ENCODE measurements at regions not wholly inside any gene's neighbourhood (a gene's known extent, or its start where the extent isn't known, plus 50 kb on each side); places are given as distances from the start of the nearest gene placed in this dataset.

DNA sequence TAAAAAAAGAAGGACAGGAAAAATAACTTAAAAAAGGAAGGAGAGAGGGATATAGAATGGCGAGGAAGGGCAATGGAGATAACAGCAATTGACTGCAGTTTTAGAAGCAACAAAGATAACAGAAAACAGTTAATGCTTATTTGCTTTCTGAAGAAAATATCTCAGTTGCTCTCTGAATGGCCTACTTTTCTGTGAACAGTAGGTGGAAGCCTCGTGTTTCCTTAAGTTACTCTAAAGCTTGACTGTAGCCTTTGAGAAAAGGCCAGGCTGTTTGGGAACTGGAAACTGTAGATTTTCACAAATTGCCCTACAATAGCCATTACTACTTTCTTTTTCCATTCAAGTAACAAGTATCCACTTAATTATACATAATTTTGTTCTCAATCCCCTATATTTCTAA, 404.5 kb downstream of the YTHDC2 start:
- DNase-seq, result no peak

DNA sequence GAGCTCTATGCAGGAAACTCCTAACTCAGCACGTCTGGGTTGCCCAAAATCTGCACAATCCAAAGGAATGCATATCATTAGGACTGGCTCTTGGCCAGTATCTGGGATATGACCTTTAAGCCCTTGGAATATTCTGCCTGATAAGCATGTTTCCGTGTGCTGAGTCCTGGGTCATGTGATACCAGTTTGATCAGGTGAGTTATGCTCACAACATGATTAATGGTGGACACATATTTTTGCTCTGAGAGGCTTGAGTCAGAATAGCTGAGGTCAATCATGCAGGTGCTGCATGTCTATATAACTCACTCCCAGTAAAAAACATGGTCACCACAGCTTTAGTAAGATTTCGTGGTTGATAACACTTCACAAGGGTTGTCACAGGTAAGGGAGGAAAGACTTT, 408.8 kb downstream of the YTHDC2 start:
- no peak for DNase-seq

DNA sequence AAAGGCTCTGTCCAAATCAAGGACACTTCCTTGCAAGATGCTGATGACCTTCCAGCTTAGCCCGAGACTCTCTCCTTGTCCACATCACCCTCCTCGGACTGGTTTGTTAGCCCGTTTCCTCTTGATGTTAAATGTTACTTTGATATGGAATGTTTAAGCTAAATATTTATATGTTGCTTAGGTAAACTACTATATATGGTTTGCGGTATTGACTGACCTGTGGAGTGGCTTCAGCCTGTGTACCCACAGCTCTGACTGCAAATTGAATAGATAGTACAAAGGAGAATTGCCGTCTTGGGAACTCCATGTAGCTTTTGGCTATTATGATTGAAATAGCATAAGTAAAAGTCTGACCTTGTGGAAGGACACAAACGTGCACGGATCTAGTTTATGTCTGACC, 422.0 kb downstream of the YTHDC2 start:
- no peak for DNase-seq

DNA sequence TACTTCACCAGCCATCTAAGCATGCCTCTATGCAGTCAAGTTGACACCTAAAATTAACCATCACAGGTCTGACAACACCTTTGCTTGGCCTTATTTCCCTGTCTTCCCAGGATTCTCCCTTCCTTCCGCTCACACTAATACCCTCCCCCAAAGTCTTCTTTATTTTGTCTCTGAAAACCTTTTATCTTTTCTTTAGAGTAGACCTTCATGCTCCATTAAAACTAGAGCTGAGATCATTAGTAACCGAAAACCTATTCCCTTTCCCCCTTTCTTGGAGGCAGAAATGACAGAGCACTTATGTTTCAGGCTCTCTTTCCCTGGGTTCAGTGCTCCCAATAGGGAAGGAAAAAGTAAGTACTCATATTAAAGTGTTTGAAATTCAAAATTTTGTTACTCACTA, 423.8 kb downstream of the YTHDC2 start:
- DNase-seq, result no peak

DNA sequence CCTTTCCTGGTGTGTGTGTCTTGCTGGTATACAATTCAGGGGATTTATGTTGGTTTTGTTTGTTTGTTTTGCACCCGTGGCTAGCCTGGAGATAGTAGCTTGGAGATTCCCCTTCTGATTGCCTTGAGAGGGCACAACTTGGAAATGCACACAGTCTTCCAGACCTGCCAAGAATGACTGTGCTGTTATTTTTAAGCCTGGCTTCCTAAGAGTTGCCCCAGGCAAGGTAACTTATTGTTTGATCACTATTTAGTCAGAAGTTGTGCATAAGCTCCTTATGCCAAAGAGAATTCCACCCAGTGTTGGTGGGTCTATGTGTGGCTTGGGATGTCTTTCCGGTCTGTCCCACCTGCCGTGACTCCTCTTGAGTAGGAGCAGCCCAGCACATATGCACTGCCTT, 421.9 kb upstream of the KCNN2 start:
- no peak for DNase-seq

DNA sequence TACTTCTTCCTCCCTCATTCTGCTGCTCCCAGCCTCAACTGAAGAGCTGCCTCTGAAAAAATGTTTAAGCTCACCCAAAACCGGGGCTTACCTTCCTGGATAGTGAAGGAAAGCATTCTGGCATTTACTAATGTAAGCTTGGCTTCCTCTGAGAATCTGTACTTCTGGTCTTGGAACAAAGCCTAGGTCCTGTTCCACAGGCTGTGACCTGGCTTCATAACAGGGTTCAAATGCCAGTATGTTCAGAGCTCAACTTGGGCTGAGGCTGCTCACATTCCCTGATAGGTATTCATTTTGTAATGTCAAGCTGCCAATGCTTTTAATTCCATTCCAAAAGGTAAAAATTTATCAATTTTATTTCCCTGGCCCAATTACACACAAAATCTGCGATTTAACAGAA, 411.7 kb upstream of the KCNN2 start:
- DNase-seq, result no peak

DNA sequence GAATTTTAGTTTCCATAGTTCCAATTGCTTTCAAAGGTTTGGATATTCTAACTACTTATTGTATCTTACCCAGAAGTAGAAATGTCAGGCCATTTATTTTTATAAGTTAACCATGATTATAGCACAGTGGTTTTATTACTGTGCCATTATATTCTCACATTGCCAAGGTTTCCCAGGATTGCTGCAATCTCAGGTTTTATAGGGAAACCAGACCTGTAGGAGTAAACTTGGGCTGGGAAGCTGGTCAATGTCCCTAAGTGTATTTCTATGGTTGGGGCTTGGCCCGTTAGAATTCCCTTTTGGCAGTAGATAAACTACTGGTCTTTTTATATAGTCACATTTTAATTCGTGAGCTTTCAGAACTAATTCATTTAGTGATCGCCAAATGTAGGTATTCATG, 396.6 kb upstream of the KCNN2 start:
- no peak for DNase-seq

DNA sequence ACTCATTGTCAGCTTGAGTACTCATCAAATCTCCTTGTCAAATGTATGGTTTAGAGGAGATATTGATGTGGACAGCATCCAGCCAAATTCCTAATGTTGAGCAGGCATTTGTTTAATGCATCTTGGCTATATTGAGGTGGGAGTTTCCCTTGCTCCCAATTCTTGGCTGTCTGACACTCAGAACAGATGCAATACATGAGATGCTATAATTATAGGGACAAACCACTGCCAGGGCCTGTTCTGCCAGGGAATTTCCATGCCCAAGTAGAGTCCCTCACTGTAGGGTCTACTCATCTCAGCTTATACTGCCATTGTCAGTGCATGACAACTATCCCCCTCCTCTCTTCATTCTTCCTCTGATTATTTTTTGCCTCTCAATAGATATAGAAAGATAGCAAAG, 392.0 kb upstream of the KCNN2 start:
- DNase-seq, result no peak

DNA sequence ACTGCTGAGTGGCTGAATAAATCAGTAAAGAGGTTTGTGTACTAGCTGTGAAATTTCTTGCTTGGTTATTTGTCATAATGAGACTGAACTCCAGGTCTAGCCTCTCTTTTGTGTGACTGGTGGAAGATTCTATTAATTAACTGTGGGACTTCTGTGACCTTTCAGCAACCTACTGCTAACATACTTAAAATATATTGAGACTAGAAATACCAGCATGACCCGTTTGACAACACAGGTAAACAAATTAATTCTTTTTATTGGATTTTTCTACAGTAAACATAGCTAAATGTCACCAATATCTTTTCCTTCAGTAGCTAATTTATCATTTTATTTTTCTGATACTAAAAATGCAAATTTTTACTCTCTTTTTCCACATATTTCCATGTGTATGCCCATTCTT, 390.4 kb upstream of the KCNN2 start:
- no peak for DNase-seq

DNA sequence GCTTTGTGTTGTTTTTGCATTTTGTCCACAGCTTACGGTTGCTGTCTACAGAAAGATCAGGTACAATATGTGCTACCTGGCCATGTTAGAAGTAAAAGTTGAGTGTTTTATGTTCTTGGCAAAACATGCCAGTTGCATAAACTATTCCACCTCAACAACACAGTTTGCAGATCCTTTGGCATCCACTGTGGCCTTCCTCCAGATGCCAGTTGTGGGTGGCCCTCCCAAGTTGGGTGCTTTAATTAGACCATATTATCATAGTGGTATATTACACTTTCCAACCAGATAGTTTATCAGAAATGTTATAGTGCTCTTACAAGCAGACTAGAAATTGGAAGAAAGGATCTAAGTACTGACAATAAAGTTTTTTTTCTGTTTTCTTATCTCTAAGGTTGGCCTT, 386.9 kb upstream of the KCNN2 start:
- DNase-seq, result no peak

DNA sequence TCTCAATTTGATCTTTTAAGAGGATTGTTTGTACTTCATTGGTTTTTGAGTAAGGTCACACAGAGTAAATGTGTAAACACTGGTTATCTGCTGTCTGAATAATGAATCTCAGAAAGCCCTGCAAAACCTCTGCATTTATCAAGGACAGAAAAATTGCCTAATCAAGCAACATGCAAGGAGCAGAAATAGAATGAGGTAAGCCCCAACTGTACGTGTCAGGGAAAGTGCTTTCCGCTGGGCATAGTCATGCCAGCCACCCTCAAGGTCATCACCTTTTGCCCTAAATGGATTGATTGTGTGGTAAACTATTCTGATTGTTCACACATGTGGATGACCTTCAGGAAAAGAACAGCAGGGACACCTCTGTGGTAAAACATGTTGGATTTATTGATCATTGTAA, 376.9 kb upstream of the KCNN2 start:
- no peak for DNase-seq

DNA sequence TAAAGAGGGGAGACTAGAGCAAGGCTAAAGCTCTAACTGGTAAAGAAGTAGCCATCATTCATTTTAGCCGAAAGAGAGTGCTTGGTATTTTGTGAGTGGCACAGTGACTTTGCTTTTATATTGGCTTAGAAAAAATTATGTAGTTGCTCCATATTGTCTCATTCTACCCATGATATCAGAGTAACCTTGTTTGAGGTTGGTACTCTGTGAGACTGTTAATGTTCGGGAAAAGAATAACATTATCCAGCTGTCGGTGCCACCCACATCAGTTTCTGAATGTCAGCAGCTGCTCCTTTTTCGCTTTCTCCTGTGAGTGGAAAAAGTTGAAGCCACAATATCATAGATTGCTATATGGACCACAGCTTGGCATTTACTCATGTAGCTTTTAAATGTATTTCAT, 376.4 kb upstream of the KCNN2 start:
- DNase-seq, result no peak

DNA sequence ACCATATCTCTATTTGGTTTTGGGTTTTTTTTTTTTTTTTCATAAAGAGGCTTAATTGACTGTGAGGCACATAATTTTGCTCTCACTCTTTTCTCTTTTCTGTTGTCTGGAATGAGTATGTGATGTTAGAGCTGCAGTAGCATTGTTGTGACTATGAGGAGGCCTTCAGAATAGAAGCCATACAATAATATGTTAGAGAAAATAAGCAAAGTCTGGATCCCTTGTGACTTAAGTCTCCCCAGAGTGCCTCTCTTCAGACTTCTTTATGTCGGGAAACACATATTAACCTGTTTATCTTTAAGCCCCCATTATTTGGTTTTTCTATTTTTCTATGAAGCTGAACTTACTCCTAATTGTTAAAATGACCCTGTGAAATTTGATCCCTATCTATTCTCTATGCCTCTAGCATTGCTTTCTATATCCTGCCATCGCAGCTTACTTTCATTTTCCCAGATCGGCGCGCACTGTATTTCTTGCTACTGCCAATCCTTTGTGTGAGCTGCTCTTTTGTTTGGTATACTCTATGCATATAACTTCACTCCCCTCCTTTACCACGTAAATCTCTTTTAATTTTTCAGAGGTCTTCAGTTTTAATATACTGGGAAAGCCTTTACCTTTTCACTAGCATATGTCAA, 372.5 kb upstream of the KCNN2 start:
- no peak for DNase-seq

DNA sequence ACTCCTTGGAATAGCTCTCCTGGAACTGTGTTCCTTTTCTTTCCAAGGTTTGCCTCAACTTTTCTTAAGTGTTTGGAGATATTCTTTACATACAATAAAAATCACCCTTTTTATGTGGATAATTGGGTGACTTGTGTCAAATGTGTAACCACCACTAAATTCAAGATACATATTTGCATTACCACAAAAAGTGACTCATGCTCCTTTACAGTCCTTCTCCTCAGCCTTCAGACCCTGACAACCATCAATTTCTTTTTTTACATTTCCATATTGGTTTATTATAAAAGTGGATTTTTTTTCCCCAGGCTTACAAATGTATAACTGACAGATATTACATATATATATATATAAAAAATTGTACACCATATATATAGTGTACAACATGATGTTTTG, 372.0 kb upstream of the KCNN2 start:
- DNase-seq, result no peak

DNA sequence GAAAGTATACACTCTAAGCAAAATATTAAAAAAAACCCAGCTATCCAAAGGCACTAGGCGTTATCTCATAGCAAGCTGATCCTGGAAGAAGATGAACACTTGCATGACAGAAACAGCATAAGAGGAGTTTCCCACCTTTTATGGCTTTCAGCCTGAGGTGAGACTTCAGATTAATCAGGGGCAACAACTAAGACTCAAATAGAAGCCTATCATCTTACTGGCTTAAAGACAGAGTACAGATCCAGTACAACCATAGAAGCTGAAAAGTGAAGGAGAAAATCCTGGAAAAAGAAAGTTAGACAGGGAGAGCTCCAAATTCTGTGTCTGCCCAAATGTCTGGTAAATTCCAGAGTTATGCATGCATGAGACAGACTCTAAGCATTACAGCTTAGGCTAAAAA, 360.8 kb upstream of the KCNN2 start:
- no peak for DNase-seq

DNA sequence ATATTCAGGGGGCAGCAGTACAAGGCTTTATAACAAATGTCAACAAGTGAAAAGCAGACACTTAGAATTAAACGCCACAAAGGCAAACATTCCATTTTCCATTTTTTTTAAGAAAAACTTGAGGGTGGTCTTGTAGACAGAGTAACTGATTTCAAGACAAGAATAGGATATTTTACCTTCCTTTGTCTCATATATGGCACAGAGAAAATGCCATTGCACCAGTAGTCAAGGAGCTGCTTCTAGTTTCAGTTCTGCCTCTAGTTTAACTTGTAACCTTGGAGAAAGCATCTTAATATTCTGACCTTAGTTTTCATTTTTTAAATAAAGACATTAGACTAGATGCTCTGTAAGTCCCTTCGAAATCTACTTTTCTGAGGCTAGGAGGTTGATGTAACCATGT, 355.3 kb upstream of the KCNN2 start:
- no peak for DNase-seq

DNA sequence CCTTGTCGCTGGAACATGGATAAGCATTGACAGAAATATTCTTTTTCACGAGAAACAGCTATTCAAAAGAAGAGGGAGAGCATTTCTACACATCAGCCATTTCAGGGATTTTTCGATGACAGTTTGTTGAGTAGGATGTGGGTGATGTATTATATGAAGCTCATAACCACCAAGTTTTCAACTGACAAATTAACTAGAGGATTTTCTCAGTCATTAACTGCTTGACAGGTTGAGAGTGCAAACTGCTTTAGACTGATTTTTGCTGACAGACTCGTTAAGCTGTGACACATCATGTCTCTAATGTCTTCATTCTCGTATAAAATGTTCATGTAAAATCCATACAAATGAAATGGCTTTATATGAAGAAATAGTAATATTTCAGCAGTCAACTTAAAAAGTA, 354.2 kb upstream of the KCNN2 start:
- DNase-seq, result no peak

DNA sequence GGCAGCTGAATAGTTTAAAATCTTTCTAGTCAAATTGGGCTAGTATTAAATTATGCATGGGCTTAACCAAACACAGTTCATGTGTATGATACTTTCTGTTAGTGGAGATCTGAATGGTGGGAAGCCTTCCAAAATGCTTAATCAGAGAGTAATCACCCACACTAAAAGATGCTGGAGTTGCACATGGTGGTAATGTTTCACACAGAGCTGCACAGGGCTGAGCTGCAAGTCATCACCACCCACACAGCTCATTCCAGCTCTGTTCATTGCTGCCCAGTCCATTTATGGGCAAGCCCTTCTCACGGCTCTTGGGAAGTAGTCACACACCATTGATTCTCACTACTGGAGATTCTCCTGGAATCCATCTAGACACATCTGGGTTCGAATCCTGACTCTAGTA, 351.5 kb upstream of the KCNN2 start:
- DNase-seq, result no peak

DNA sequence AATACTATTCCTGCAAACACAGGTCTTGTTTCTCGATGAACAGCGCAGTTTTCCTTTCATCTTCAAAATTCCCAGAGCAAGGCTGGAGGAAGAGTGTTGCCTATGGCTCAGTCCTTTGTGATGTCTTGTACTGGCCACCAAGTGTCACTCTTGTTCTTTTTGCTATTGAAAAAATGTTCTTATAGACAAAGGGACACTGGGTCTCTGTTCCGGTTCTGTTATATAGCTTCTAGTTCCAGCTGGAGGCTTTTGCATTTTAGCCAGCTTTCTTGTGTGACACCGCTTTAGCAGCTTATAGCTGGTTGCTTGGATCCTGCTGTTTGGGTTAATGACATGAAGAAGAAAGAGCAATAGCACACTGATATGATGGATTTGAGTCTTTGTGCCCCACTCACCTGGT, 343.7 kb upstream of the KCNN2 start:
- no peak for DNase-seq

DNA sequence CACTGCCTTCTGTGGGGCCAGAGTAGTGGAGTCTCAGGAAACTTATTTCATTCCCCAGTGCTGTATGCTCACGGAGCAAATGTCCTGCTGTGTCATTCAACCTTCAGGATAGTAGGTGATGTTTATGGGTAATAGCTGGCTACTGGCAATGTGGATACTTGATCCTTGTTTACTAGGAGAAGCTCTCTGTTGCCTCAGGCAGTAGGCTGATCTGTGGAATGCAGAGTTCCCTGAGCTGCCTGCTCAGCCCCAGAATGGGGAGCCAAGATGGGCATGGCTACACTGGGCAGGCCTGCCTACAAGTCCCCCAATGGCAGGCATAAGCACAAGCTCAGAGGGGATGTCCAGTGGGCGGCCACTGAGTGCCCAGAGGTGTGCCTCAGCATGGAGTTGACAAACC, 323.1 kb upstream of the KCNN2 start:
- DNase-seq, result no peak

DNA sequence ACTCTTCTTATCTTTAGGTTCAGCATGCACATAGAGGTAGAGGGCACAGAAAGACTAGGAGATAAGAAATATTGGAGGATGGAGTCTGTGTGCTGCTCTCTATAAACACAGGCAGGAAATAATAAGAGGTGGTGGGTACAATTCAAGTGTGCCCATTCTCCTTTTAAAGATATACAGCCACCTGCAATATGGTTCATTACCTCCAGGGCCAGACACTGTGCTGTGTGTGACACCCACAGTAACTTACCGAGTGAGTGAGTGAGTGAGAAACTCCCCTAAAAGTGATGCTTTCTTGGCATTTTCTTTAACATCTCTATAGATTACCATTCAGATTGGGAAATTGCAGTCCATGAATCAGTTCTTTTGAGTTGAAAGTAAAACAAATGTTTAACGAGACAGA, 311.8 kb upstream of the KCNN2 start:
- no peak for DNase-seq

DNA sequence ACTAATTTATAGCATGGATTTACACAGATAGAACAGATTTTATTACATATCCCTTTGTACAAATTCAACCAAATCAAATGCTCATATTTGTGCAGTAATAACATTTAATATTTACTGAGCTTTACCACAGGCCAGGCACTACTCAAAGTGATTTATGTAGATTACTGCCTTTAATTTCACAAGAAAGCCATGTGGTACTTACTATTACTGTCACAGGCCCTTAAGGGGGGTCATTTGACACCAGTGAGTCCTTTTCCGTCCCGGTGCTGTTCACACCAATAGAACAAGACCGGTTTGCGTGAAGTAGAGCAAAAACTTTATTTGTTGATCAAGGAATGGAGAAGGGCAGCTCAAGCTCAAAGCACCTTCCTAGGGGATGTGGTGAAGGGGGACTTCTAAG, 308.5 kb upstream of the KCNN2 start:
- peak in 1 of 2 experiments; percentile 41 for DNase-seq

DNA sequence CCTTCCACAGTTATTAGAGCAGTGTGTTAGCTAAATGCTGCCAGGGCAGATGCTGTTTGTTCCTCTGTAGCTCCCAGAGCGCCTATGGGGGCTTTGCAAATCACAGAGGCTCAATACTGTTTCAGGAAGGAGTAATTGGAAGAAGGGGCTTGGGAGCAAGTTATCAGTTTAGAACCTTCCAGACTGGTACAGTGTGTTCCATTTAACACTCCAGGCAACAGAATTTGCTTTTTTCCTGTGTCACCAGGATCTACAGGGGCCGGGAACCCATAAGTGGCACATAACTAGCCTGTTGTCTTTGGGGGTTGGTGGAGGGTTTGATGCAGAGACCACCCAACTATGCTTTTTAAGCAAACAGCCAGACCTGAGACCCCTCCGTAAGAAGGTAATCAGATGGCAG, 307.3 kb upstream of the KCNN2 start:
- no peak for DNase-seq

DNA sequence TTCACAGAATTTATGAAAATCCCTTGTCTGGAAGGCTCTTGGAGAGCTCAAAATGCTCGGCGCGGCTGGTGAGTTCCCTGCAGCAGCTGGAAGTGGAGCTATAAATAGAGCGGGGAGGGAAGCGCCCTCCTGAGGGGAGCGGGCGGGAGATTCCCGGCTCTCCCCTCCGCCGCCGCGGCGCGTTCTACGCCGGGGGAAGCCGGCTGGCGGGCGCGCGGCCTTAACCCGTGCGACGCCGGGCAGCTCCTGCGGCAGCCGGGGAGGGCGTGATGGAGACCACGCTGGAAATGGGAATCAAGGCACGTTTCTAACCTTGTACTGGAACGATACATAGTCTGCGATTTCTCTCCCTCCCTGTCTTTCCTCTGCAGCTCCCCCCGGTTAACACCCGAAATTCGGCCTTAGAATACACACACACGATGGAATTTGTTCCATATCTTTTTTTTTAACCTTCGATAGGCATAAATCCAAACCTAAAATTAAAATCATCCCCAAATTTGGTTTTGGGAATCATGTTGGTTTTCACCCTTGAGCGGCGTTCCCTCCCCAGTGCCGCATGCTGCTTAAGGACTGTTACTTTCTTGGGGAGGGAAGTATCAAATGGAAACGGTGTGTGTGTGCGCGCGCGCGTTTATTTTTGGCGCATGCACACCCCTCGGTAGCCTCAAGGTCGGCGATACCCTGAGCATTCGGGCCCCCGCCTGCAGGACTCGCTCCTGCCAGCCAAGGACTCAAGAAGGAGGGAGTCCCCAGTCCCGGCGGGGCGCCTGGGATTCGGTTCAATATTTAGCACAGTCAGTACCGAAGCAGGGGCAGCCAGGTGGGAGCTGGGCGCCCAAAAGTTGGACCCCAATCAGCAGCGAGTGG, 306.3 kb upstream of the KCNN2 start:
- DNase-seq, result peak; percentile 54 to 77

DNA sequence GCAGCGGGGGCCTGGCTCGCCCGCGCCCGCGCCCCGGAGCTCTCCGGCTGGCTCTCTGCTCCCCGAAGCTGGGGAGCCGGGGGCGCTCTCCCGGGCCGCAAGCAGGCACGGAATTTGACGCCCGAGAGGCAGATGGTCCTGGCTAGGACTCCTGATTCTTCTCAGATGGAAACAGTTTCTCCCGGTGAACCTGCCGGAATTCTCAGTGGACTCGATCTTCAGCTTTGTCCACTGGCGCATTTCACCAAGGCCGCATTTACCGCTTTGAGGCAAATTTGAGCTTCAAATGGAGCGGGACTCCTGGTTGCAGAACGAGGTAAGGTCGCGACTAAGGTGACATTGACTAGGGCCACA, 305.7 kb upstream of the KCNN2 start:
- DNase-seq, result no peak
